Gastrocnemius medialis (tissue), 4 donors: ENCODE measurements at regions not wholly inside any gene's neighbourhood (a gene's known extent, or its start where the extent isn't known, plus 50 kb on each side); places are given as distances from the start of the nearest gene placed in this dataset.

ENCODE experiments used
- CTCF ChIP-seq, 5 experiments: fragments of 450-650 bp in 3 of 5; fragments of 200-600 bp in 2 of 5; sonication (generic) in 2 of 5; IDR thresholded peaks in 4 of 5; conservative IDR thresholded peaks in 1 of 5; 1 replicate in 4 of 5; 2 replicates in 1 of 5; pipeline ENCODE4 v1.5.1; 2016 to 2019; ENCODE audit warnings: antibody characterized with exemption in 5 of 5, mild to moderate bottlenecking in 3 of 5, moderate library complexity in 3 of 5
- POLR2A ChIP-seq, 2 donors: fragments of 450-650 bp; IDR thresholded peaks; one replicate each; pipeline ENCODE4 v1.6.1; 2017; ENCODE audit warnings: antibody characterized with exemption in 2 of 2, mild to moderate bottlenecking in 2 of 2, moderate library complexity in 2 of 2

DNA sequence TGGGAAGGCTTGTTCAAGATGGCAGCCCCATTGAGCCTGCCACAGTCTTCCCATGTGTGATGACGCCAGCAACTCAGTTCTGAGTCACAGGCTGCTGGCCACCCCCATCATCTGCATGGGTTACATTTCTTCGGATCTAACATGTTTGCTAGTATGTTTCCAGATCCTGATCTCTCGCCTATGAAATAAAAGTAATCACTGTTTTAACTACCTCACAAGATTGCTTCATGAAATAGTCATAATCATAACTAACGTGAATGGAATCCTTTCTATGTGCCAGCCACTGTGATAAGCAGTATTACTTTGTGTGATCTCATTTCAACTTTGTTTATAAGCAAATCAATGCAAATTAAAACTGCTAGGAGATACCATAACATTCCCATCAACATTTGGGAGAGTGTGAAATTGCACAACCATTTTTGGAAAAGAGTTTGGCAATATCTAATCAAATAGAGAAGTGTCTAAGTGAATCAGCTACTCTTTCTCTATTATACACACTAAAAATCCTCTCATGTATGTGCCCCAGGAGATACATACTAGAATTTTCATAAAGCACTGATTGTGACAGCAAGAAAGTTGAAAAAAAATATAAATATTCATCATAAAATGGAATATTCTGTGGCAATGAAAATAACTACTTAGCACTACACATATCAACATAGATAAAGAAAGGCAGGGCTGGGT lies 300.2 kb upstream of the IRX5 start:
- no peak for TF ChIP-seq CTCF (IDR thresholded peaks at IDR 0.05 in 4 of 5, conservative IDR thresholded peaks at IDR 0.05 in 1 of 5)
- no peak for TF ChIP-seq POLR2A (IDR thresholded peaks at IDR 0.05)
